Neural progenitor cell (in vitro differentiated cells): ENCODE measurements at regions not wholly inside any gene's neighbourhood (a gene's known extent, or its start where the extent isn't known, plus 50 kb on each side); places are given as distances from the start of the nearest gene placed in this dataset.
"Not testable (repeated sequence)": the region's sequence is repeated elsewhere in the genome, so short reads cannot be mapped to it uniquely, and the experiment has no call there.

Experiments used
- EZH2phosphoT487 ChIP-seq: fragments of 200-600 bp; sonication (generic); IDR thresholded peaks from 2 replicates; pipeline ENCODE4 v1.6.1; 2017; ENCODE audit warnings: antibody characterized with exemption
- TF ChIP-seq, protein P1 (sequence below): fragments of 200-600 bp; sonication (generic); IDR thresholded peaks from 2 replicates; pipeline ENCODE4 v1.5.1; 2017; ENCODE audit warnings: antibody characterized with exemption, mild to moderate bottlenecking

- TF ChIP-seq, protein P1, sequence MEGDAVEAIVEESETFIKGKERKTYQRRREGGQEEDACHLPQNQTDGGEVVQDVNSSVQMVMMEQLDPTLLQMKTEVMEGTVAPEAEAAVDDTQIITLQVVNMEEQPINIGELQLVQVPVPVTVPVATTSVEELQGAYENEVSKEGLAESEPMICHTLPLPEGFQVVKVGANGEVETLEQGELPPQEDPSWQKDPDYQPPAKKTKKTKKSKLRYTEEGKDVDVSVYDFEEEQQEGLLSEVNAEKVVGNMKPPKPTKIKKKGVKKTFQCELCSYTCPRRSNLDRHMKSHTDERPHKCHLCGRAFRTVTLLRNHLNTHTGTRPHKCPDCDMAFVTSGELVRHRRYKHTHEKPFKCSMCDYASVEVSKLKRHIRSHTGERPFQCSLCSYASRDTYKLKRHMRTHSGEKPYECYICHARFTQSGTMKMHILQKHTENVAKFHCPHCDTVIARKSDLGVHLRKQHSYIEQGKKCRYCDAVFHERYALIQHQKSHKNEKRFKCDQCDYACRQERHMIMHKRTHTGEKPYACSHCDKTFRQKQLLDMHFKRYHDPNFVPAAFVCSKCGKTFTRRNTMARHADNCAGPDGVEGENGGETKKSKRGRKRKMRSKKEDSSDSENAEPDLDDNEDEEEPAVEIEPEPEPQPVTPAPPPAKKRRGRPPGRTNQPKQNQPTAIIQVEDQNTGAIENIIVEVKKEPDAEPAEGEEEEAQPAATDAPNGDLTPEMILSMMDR, result not testable (repeated sequence)
- not testable (repeated sequence) for TF ChIP-seq EZH2phosphoT487
These were observed 74.4 kb upstream of the KIF2B start for GRCh38 chr17:53748159-53748820.
